ENCODE measurements at regions not wholly inside any gene's neighbourhood (a gene's known extent, or its start where the extent isn't known, plus 50 kb on each side); places are given as distances from the start of the nearest gene placed in this dataset.

- Histone ChIP-seq H3K27me3 (replicated peaks; ENCODE audit: control insufficient read depth, insufficient read depth, low read length) (no peaks in the 10 kb centered on the region), H3K9ac (ENCODE audit: low read length) (peak overlapping the region; percentile 75), H3K4me3 (ENCODE audit: low read length) (peak overlapping the region; percentile 9), H3K4me1 (ENCODE audit: control insufficient read depth, insufficient read depth, low read length) (peaks cover 32% of the 10 kb centered on the region), H3K9me3 (ENCODE audit: control insufficient read depth, low read length) (peaks cover 9% of the 10 kb centered on the region), H3K36me3 (ENCODE audit: control insufficient read depth, insufficient read depth, low read length, severe bottlenecking) (no peaks in the 10 kb centered on the region)
- DNase-seq (ENCODE audit: low read depth) = peak; percentile 90
Observed at GRCh38 chr9:119963258-119963797, 594.1 kb upstream of the BRINP1 start.

GRCh38 chr9:119961774-119962424, 592.7 kb upstream of the BRINP1 start:
- Histone ChIP-seq H3K9me3 (ENCODE audit: control insufficient read depth, low read length) (peaks cover 3% of the 10 kb centered on the region), H3K9ac (ENCODE audit: low read length) (no peak overlapping the region), H3K36me3 (ENCODE audit: control insufficient read depth, insufficient read depth, low read length, severe bottlenecking) (no peaks in the 10 kb centered on the region), H3K27me3 (replicated peaks; ENCODE audit: control insufficient read depth, insufficient read depth, low read length) (no peaks in the 10 kb centered on the region), H3K4me1 (ENCODE audit: control insufficient read depth, insufficient read depth, low read length) (peaks cover 37% of the 10 kb centered on the region), H3K4me3 (ENCODE audit: low read length) (no peak overlapping the region)
- DNase-seq (ENCODE audit: low read depth) = no peak

- H3K4me3 ChIP-seq (ENCODE audit: low read length) = no peak overlapping the region
- H3K4me1 ChIP-seq (ENCODE audit: control insufficient read depth, insufficient read depth, low read length) = peaks cover 55% of the 10 kb centered on the region
- peak; percentile 35 for DNase-seq (ENCODE audit: low read depth)
- H3K36me3 ChIP-seq (ENCODE audit: control insufficient read depth, insufficient read depth, low read length, severe bottlenecking) = no peaks in the 10 kb centered on the region
- peak overlapping the region; percentile 56 for H3K9ac ChIP-seq (ENCODE audit: low read length)
- no peaks in the 10 kb centered on the region for H3K27me3 ChIP-seq (replicated peaks; ENCODE audit: control insufficient read depth, insufficient read depth, low read length)
- H3K9me3 ChIP-seq (ENCODE audit: control insufficient read depth, low read length) = no peaks in the 10 kb centered on the region
Observed at GRCh38 chr9:119959846-119960545, 590.8 kb upstream of the BRINP1 start.

- Histone ChIP-seq H3K9ac (ENCODE audit: low read length) (peak overlapping the region; percentile 90), H3K4me3 (ENCODE audit: low read length) (peak overlapping the region; percentile 78), H3K36me3 (ENCODE audit: control insufficient read depth, insufficient read depth, low read length, severe bottlenecking) (no peaks in the 10 kb centered on the region), H3K27me3 (replicated peaks; ENCODE audit: control insufficient read depth, insufficient read depth, low read length) (no peaks in the 10 kb centered on the region), H3K9me3 (ENCODE audit: control insufficient read depth, low read length) (no peaks in the 10 kb centered on the region), H3K4me1 (ENCODE audit: control insufficient read depth, insufficient read depth, low read length) (peaks cover 67% of the 10 kb centered on the region)
- DNase-seq (ENCODE audit: low read depth) = no peak
Observed at GRCh38 chr9:119956111-119956510, 586.9 kb upstream of the BRINP1 start.

- Histone ChIP-seq H3K4me1 (ENCODE audit: control insufficient read depth, insufficient read depth, low read length) (peaks cover 72% of the 10 kb centered on the region), H3K27me3 (replicated peaks; ENCODE audit: control insufficient read depth, insufficient read depth, low read length) (no peaks in the 10 kb centered on the region), H3K9ac (ENCODE audit: low read length) (peak overlapping the region; percentile 90), H3K36me3 (ENCODE audit: control insufficient read depth, insufficient read depth, low read length, severe bottlenecking) (no peaks in the 10 kb centered on the region), H3K9me3 (ENCODE audit: control insufficient read depth, low read length) (no peaks in the 10 kb centered on the region), H3K4me3 (ENCODE audit: low read length) (peak overlapping the region; percentile 78)
- DNase-seq (ENCODE audit: low read depth) = peak; percentile 46
Observed at GRCh38 chr9:119955276-119955675, 586.0 kb upstream of the BRINP1 start.

GRCh38 chr9:119951591-119951990, 582.4 kb upstream of the BRINP1 start:
- no peaks in the 10 kb centered on the region for H3K36me3 ChIP-seq (ENCODE audit: control insufficient read depth, insufficient read depth, low read length, severe bottlenecking)
- no peaks in the 10 kb centered on the region for H3K27me3 ChIP-seq (replicated peaks; ENCODE audit: control insufficient read depth, insufficient read depth, low read length)
- peak overlapping the region; percentile 59 for H3K4me3 ChIP-seq (ENCODE audit: low read length)
- peak overlapping the region; percentile 82 for H3K9ac ChIP-seq (ENCODE audit: low read length)
- no peak for DNase-seq (ENCODE audit: low read depth)
- H3K4me1 ChIP-seq (ENCODE audit: control insufficient read depth, insufficient read depth, low read length) = peaks cover 68% of the 10 kb centered on the region
- H3K9me3 ChIP-seq (ENCODE audit: control insufficient read depth, low read length) = no peaks in the 10 kb centered on the region

GRCh38 chr9:119951090-119951489, 581.9 kb upstream of the BRINP1 start:
- H3K9ac ChIP-seq (ENCODE audit: low read length) = peak overlapping the region; percentile 82

GRCh38 chr9:119945686-119946085, 576.5 kb upstream of the BRINP1 start:
- no peak for DNase-seq (ENCODE audit: low read depth)

More at GRCh38 chr9:119951090-119951489, 581.9 kb upstream of the BRINP1 start:
- DNase-seq (ENCODE audit: low read depth) = peak; percentile 95
- H3K4me3 ChIP-seq (ENCODE audit: low read length) = peak overlapping the region; percentile 59
- peaks cover 64% of the 10 kb centered on the region for H3K4me1 ChIP-seq (ENCODE audit: control insufficient read depth, insufficient read depth, low read length)
- no peaks in the 10 kb centered on the region for H3K36me3 ChIP-seq (ENCODE audit: control insufficient read depth, insufficient read depth, low read length, severe bottlenecking)
- no peaks in the 10 kb centered on the region for H3K27me3 ChIP-seq (replicated peaks; ENCODE audit: control insufficient read depth, insufficient read depth, low read length)
- H3K9me3 ChIP-seq (ENCODE audit: control insufficient read depth, low read length) = no peaks in the 10 kb centered on the region

GRCh38 chr9:119941091-119941490, 571.9 kb upstream of the BRINP1 start:
- Histone ChIP-seq H3K4me3 (ENCODE audit: low read length) (no peak overlapping the region), H3K9ac (ENCODE audit: low read length) (no peak overlapping the region), H3K27me3 (replicated peaks; ENCODE audit: control insufficient read depth, insufficient read depth, low read length) (no peaks in the 10 kb centered on the region), H3K36me3 (ENCODE audit: control insufficient read depth, insufficient read depth, low read length, severe bottlenecking) (no peaks in the 10 kb centered on the region), H3K9me3 (ENCODE audit: control insufficient read depth, low read length) (no peaks in the 10 kb centered on the region), H3K4me1 (ENCODE audit: control insufficient read depth, insufficient read depth, low read length) (peaks cover 12% of the 10 kb centered on the region)
- DNase-seq (ENCODE audit: low read depth) = no peak

More at GRCh38 chr9:119945686-119946085, 576.5 kb upstream of the BRINP1 start:
- Histone ChIP-seq H3K9ac (ENCODE audit: low read length) (no peak overlapping the region), H3K27me3 (replicated peaks; ENCODE audit: control insufficient read depth, insufficient read depth, low read length) (no peaks in the 10 kb centered on the region), H3K9me3 (ENCODE audit: control insufficient read depth, low read length) (no peaks in the 10 kb centered on the region), H3K4me1 (ENCODE audit: control insufficient read depth, insufficient read depth, low read length) (peaks cover 18% of the 10 kb centered on the region), H3K4me3 (ENCODE audit: low read length) (no peak overlapping the region), H3K36me3 (ENCODE audit: control insufficient read depth, insufficient read depth, low read length, severe bottlenecking) (no peaks in the 10 kb centered on the region)

- Histone ChIP-seq H3K36me3 (ENCODE audit: control insufficient read depth, insufficient read depth, low read length, severe bottlenecking) (no peaks in the 10 kb centered on the region), H3K9ac (ENCODE audit: low read length) (no peak overlapping the region), H3K4me1 (ENCODE audit: control insufficient read depth, insufficient read depth, low read length) (peaks cover 12% of the 10 kb centered on the region), H3K27me3 (replicated peaks; ENCODE audit: control insufficient read depth, insufficient read depth, low read length) (no peaks in the 10 kb centered on the region), H3K9me3 (ENCODE audit: control insufficient read depth, low read length) (no peaks in the 10 kb centered on the region), H3K4me3 (ENCODE audit: low read length) (no peak overlapping the region)
- peak; percentile 34 for DNase-seq (ENCODE audit: low read depth)
Observed at GRCh38 chr9:119938871-119939270, 569.6 kb upstream of the BRINP1 start.

- H3K9ac ChIP-seq (ENCODE audit: low read length) = no peak overlapping the region
- no peak for DNase-seq (ENCODE audit: low read depth)
- H3K9me3 ChIP-seq (ENCODE audit: control insufficient read depth, low read length) = no peaks in the 10 kb centered on the region
- H3K27me3 ChIP-seq (replicated peaks; ENCODE audit: control insufficient read depth, insufficient read depth, low read length) = no peaks in the 10 kb centered on the region
- H3K4me1 ChIP-seq (ENCODE audit: control insufficient read depth, insufficient read depth, low read length) = peaks cover 11% of the 10 kb centered on the region
- no peak overlapping the region for H3K4me3 ChIP-seq (ENCODE audit: low read length)
- H3K36me3 ChIP-seq (ENCODE audit: control insufficient read depth, insufficient read depth, low read length, severe bottlenecking) = no peaks in the 10 kb centered on the region
Observed at GRCh38 chr9:119934497-119934896, 565.3 kb upstream of the BRINP1 start.
